ENCODE measurements at regions not wholly inside any gene's neighbourhood (a gene's known extent, or its start where the extent isn't known, plus 50 kb on each side); places are given as distances from the start of the nearest gene placed in this dataset.

DNA sequence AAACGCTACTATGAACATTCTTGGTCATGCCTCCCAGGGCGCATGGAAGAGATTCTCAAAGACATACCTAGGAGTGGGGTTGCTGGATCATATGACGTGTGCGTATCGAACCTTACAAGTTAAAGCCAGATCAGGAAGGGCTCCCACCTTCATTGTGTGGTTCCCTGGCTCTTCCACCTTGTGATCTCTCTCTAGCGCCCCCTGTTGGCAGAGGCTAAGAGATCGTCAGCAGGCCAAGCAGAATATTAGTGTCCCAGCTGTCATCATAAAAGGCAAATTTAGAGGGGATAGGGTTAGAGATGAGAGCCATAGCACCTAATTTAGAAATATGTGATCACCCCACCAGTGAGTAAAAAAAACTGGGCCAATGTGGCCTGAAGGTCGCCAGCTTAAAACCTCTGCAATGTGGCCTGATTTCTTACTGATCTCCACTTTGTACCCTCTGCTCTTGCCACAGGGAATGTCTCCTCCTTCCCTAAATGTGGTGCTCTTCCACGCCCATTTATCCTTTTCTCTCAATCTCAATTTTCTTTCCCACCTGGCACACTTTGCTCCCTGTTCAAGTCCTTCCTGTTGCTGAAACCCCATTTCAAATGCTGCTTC lies 91.7 kb upstream of the SHB start:
- Histone ChIP-seq H3K9me3 (ENCODE audit: control insufficient read depth, low read length) (no peaks in the 10 kb centered on the region), H3K27ac (no peak overlapping the region), H3K9ac (no peak overlapping the region), H3K4me3 (ENCODE audit: low read depth, low read length) (no peak overlapping the region), H3K36me3 (ENCODE audit: control insufficient read depth, insufficient read depth, low read length) (no peaks in the 10 kb centered on the region), H3K79me2 (no peaks in the 10 kb centered on the region), H3K4me2 (ENCODE audit: low read length) (no peak overlapping the region), H3K27me3 (ENCODE audit: control insufficient read depth, insufficient read depth, low read length) (no peaks in the 10 kb centered on the region), H3K4me1 (no peaks in the 10 kb centered on the region), H2AFZ (no peak overlapping the region)
- TF ChIP-seq, protein P1, sequence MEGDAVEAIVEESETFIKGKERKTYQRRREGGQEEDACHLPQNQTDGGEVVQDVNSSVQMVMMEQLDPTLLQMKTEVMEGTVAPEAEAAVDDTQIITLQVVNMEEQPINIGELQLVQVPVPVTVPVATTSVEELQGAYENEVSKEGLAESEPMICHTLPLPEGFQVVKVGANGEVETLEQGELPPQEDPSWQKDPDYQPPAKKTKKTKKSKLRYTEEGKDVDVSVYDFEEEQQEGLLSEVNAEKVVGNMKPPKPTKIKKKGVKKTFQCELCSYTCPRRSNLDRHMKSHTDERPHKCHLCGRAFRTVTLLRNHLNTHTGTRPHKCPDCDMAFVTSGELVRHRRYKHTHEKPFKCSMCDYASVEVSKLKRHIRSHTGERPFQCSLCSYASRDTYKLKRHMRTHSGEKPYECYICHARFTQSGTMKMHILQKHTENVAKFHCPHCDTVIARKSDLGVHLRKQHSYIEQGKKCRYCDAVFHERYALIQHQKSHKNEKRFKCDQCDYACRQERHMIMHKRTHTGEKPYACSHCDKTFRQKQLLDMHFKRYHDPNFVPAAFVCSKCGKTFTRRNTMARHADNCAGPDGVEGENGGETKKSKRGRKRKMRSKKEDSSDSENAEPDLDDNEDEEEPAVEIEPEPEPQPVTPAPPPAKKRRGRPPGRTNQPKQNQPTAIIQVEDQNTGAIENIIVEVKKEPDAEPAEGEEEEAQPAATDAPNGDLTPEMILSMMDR (IDR thresholded peaks at IDR 0.05) = peak; percentile 67

DNA sequence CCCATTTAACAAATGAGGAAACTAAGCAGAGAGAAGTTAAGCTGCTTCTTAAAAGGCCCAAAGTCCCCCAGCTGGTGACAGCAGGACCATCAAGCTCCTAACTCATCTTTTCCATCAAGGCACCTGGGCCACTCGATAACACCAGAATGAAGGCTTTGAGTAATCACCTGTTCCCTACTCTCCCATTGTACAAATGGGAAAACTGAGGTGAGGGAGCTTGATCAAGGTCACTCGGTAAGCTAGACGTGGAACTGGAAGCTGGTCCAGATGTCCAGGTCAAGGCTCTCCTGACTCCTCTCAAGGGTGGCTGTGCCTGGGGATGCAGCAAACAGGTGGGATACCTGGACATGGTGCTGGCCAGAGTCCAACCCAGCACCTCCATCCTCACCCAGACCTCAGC lies 90.6 kb upstream of the SHB start:
- Histone ChIP-seq H2AFZ (no peak overlapping the region), H3K27me3 (ENCODE audit: control insufficient read depth, insufficient read depth, low read length) (no peaks in the 10 kb centered on the region), H3K4me1 (peaks cover 2% of the 10 kb centered on the region), H3K9me3 (ENCODE audit: control insufficient read depth, low read length) (no peaks in the 10 kb centered on the region), H3K36me3 (ENCODE audit: control insufficient read depth, insufficient read depth, low read length) (no peaks in the 10 kb centered on the region), H3K4me3 (ENCODE audit: low read depth, low read length) (no peak overlapping the region), H3K27ac (no peak overlapping the region), H3K9ac (no peak overlapping the region), H3K79me2 (no peaks in the 10 kb centered on the region), H3K4me2 (ENCODE audit: low read length) (no peak overlapping the region)
- TF ChIP-seq, protein P1 (IDR thresholded peaks at IDR 0.05) = no peak

DNA sequence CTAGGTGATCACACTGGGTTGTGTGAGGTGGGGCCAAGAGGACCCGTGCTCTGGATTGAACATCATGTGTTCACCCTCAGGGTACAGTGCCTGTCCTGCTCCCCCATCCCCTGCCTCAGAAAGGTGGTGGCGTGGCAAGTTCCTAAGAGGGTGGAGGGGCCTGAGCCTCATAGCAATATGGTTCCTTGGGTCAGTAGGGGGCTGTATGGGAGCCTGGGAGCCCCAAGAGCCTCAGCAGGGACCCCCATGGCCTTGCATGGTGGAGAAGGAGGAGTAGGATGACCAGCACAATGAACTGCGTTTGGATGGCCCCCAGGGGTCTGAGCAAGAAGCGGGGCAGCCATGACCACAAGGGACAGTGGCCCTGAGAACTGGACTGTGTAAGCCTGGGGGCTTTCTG lies 89.6 kb upstream of the SHB start:
- Histone ChIP-seq H3K9ac (no peak overlapping the region), H3K9me3 (ENCODE audit: control insufficient read depth, low read length) (no peaks in the 10 kb centered on the region), H3K36me3 (ENCODE audit: control insufficient read depth, insufficient read depth, low read length) (no peaks in the 10 kb centered on the region), H3K27me3 (ENCODE audit: control insufficient read depth, insufficient read depth, low read length) (no peaks in the 10 kb centered on the region), H3K27ac (no peak overlapping the region), H3K4me3 (ENCODE audit: low read depth, low read length) (no peak overlapping the region), H3K4me2 (ENCODE audit: low read length) (no peak overlapping the region), H3K79me2 (no peaks in the 10 kb centered on the region), H2AFZ (no peak overlapping the region), H3K4me1 (peaks cover 5% of the 10 kb centered on the region)
- TF ChIP-seq, protein P1 (IDR thresholded peaks at IDR 0.05) = no peak

DNA sequence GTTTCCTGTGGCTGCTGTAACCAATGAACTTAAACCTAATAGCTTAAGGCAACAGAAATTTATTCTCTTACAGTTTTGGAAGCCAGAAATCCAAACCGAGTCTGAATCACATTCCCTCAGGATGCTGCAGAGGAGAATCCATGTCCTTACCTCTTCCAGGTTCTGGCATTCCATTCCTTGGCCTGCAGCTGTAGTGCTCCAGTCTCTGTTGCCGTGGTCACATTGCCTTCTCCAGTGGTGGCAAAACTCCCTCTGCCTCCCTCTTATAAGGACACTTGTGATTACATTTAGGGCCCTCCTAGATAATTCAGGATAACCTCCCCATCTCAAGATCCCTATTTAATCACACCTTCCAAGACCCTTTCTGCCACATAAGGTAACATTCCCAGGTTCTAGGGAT lies 88.7 kb upstream of the SHB start:
- Histone ChIP-seq H3K9me3 (ENCODE audit: control insufficient read depth, low read length) (no peaks in the 10 kb centered on the region), H3K4me3 (ENCODE audit: low read depth, low read length) (no peak overlapping the region), H3K27me3 (ENCODE audit: control insufficient read depth, insufficient read depth, low read length) (no peaks in the 10 kb centered on the region), H3K27ac (no peak overlapping the region), H3K9ac (no peak overlapping the region), H3K4me2 (ENCODE audit: low read length) (no peak overlapping the region), H3K79me2 (no peaks in the 10 kb centered on the region), H2AFZ (no peak overlapping the region), H3K36me3 (ENCODE audit: control insufficient read depth, insufficient read depth, low read length) (no peaks in the 10 kb centered on the region), H3K4me1 (peaks cover 5% of the 10 kb centered on the region)
- TF ChIP-seq, protein P1 (IDR thresholded peaks at IDR 0.05) = no peak
